H1 (cell line): ENCODE measurements at regions not wholly inside any gene's neighbourhood (a gene's known extent, or its start where the extent isn't known, plus 50 kb on each side); places are given as distances from the start of the nearest gene placed in this dataset.

Experiments used
- CTCF ChIA-PET: fragments of 300-600 bp; sonication (Branson Sonifier 250); formaldehyde crosslinking; loops from one replicate; lab custom pipeline; 2021; ENCODE audit not compliant: partially characterized antibody; lab: Charles Lee
- POLR2A ChIA-PET: fragments of 300-600 bp; sonication (Branson Sonifier 250); formaldehyde crosslinking; loops from one replicate; lab custom pipeline; 2021; ENCODE audit warnings: inconsistent platforms; ENCODE audit not compliant: partially characterized antibody; lab: Charles Lee
- DNase-seq, 2 experiments: peaks; one replicate each; pipeline versions ENCODE4 v3.0.0 to v3.0.0-alpha.2; 2010 to 2022; ENCODE audit warnings: low spot score in 2 of 2, low read depth in 1 of 2, mixed read lengths in 1 of 2
- FAIRE-seq: peaks from 2 replicates; lab custom pipeline; 2011; peaks lifted over from hg19 to GRCh38; lab: Jason Lieb, UNC
- H2AFZ ChIP-seq: 2 replicates; pipeline ENCODE4 v1.8.1; 2012; ENCODE audit warnings: low read length, inconsistent platforms
- H2AK5ac ChIP-seq: 2 replicates; pipeline ENCODE4 v1.6.1; 2013; ENCODE audit warnings: low read depth, low read length
- H2BK120ac ChIP-seq: replicated peaks from 2 replicates; pipeline ENCODE3; 2013; ENCODE audit warnings: low read depth, low read length, inconsistent platforms
- H2BK12ac ChIP-seq: 2 replicates; pipeline ENCODE4 v1.6.1; 2013; ENCODE audit warnings: low read depth, low read length
- H2BK15ac ChIP-seq: 2 replicates; pipeline ENCODE4 v1.6.1; 2013; ENCODE audit warnings: low read length
- H2BK20ac ChIP-seq: 2 replicates; pipeline ENCODE4 v1.6.1; 2013; ENCODE audit warnings: low read length
- H2BK5ac ChIP-seq: 2 replicates; pipeline ENCODE4 v1.6.1; 2013; ENCODE audit warnings: low read depth, low read length
- H3K14ac ChIP-seq: 2 replicates; pipeline ENCODE4 v1.6.1; 2013; ENCODE audit warnings: inconsistent platforms; ENCODE audit not compliant: insufficient read length
- H3K18ac ChIP-seq: 2 replicates; pipeline ENCODE4 v1.6.1; 2013; ENCODE audit warnings: low read length; ENCODE audit errors: extremely low read depth
- H3K23ac ChIP-seq: 2 replicates; pipeline ENCODE4 v1.6.1; 2013; ENCODE audit warnings: inconsistent platforms; ENCODE audit not compliant: insufficient read length
- H3K23me2 ChIP-seq: 2 replicates; pipeline ENCODE4 v1.6.1; 2013; ENCODE audit warnings: low read depth, low read length
- H3K27ac ChIP-seq: 2 replicates; pipeline ENCODE4 v1.6.1; 2011; ENCODE audit warnings: low read depth, low read length, inconsistent platforms
- H3K27me3 ChIP-seq, 4 experiments: replicated peaks in 1 of 4; 1 replicate in 1 of 4; 2 replicates in 3 of 4; pipeline versions ENCODE4 v1.6.1 to v1.8.1; 2011 to 2013; ENCODE audit warnings: low read length in 3 of 4, mild to moderate bottlenecking in 3 of 4, inconsistent platforms in 2 of 4, mixed read lengths in 2 of 4, moderate library complexity in 1 of 4; ENCODE audit not compliant: control insufficient read depth in 3 of 4, insufficient read depth in 3 of 4; ENCODE audit errors: extremely low read depth in 1 of 4
- H3K36me3 ChIP-seq, 4 experiments: 2 replicates each; pipeline versions ENCODE4 v1.6.1 to v1.8.1; 2011 to 2013; ENCODE audit warnings: mild to moderate bottlenecking in 4 of 4, low read length in 3 of 4, moderate library complexity in 2 of 4, control low read depth in 1 of 4, inconsistent platforms in 1 of 4; ENCODE audit not compliant: insufficient read depth in 4 of 4, control insufficient read depth in 2 of 4
- H3K4ac ChIP-seq: replicated peaks from 2 replicates; pipeline ENCODE3; 2013; ENCODE audit warnings: low read length, low read depth, mixed read lengths, inconsistent platforms; ENCODE audit not compliant: insufficient read length
- H3K4me1 ChIP-seq, 4 experiments: replicated peaks in 1 of 4; 1 replicate in 1 of 4; 2 replicates in 3 of 4; pipeline versions ENCODE4 v1.6.1 to v1.8.1; 2011 to 2013; ENCODE audit warnings: low read length in 3 of 4, inconsistent platforms in 2 of 4, mixed read lengths in 1 of 4; ENCODE audit not compliant: insufficient read depth in 4 of 4, control insufficient read depth in 3 of 4
- H3K4me2 ChIP-seq, 2 experiments: 2 replicates each; pipeline versions ENCODE4 v1.6.1 to v1.8.1; 2011 to 2013; ENCODE audit warnings: low read depth in 2 of 2, low read length in 2 of 2, control low read depth in 1 of 2, inconsistent platforms in 1 of 2, mild to moderate bottlenecking in 1 of 2; ENCODE audit not compliant: insufficient read depth in 1 of 2
- H3K4me3 ChIP-seq, 4 experiments: fragments of 200-600, 300-600 bp in 1 of 4; sonication (generic), shearing (Covaris generic), sonication (Bioruptor Twin) in 1 of 4; 2 replicates each; pipeline versions ENCODE4 v1.5.1 to v1.8.1; 2011 to 2016; ENCODE audit warnings: low read length in 4 of 4, low read depth in 3 of 4, control low read depth in 2 of 4, inconsistent platforms in 2 of 4, mild to moderate bottlenecking in 2 of 4, mixed read lengths in 1 of 4, moderate library complexity in 1 of 4; ENCODE audit not compliant: insufficient read depth in 2 of 4; ENCODE audit errors: extremely low read depth in 1 of 4
- H3K56ac ChIP-seq: replicated peaks from 2 replicates; pipeline ENCODE3; 2013; ENCODE audit warnings: low read depth, mild to moderate bottlenecking, mixed read lengths, low read length, inconsistent platforms; ENCODE audit not compliant: insufficient read length
- H3K79me1 ChIP-seq: 2 replicates; pipeline ENCODE4 v1.6.1; 2013; ENCODE audit warnings: low read depth, low read length, control low read depth
- H3K79me2 ChIP-seq, 2 experiments: 2 replicates each; pipeline versions ENCODE4 v1.6.1 to v1.8.1; 2012 to 2013; ENCODE audit warnings: low read length in 2 of 2, mild to moderate bottlenecking in 2 of 2, inconsistent platforms in 1 of 2; ENCODE audit not compliant: insufficient read depth in 2 of 2, control insufficient read depth in 1 of 2
- H3K9ac ChIP-seq, 4 experiments: replicated peaks in 1 of 4; 1 replicate in 1 of 4; 2 replicates in 3 of 4; pipeline versions ENCODE4 v1.6.1 to v1.8.1; 2011 to 2013; ENCODE audit warnings: low read depth in 3 of 4, low read length in 3 of 4, control low read depth in 2 of 4, mild to moderate bottlenecking in 2 of 4, moderate library complexity in 2 of 4, inconsistent platforms in 1 of 4; ENCODE audit errors: extremely low read depth in 1 of 4
- H3K9me3 ChIP-seq, 2 experiments: 2 replicates each; pipeline versions ENCODE4 v1.6.1 to v1.8.1; 2012 to 2013; ENCODE audit warnings: mild to moderate bottlenecking in 2 of 2, moderate library complexity in 2 of 2, control low read depth in 1 of 2, inconsistent platforms in 1 of 2, low read depth in 1 of 2, low read length in 1 of 2, mixed read lengths in 1 of 2; ENCODE audit not compliant: insufficient read depth in 2 of 2
- H4K20me1 ChIP-seq, 2 experiments: replicated peaks in 1 of 2; 2 replicates each; pipeline versions ENCODE3 to v1.8.1; 2011 to 2013; ENCODE audit warnings: inconsistent platforms in 2 of 2, low read length in 2 of 2, mild to moderate bottlenecking in 1 of 2; ENCODE audit not compliant: insufficient read depth in 2 of 2, control insufficient read depth in 1 of 2
- H4K5ac ChIP-seq: 2 replicates; pipeline ENCODE4 v1.6.1; 2013; ENCODE audit warnings: low read length, low read depth, mixed read lengths, inconsistent platforms; ENCODE audit not compliant: insufficient read length
- H4K8ac ChIP-seq: 2 replicates; pipeline ENCODE4 v1.8.0; 2013; ENCODE audit warnings: mild to moderate bottlenecking, moderate library complexity, low read length, inconsistent platforms; ENCODE audit not compliant: insufficient read depth; ENCODE audit errors: extremely low read depth
- H4K91ac ChIP-seq: replicated peaks from 2 replicates; pipeline ENCODE3; 2013; ENCODE audit warnings: low read length, mixed read lengths, inconsistent platforms; ENCODE audit not compliant: insufficient read length
- BACH1 ChIP-seq: IDR thresholded peaks from 2 replicates; pipeline ENCODE4 v1.6.1; 2012; ENCODE audit warnings: low read length, improper control_type of control experiment
- PHF8 ChIP-seq: fragments of 200-600 bp; sonication (generic); conservative IDR thresholded peaks from 2 replicates; pipeline ENCODE4 v1.7.1; 2012; ENCODE audit warnings: low read depth, mild to moderate bottlenecking, inconsistent platforms, low read length, moderate library complexity
- RFX5 ChIP-seq: IDR thresholded peaks from 2 replicates; pipeline ENCODE4 v1.6.1; 2011; ENCODE audit warnings: low read depth, low read length, improper control_type of control experiment, borderline replicate concordance
- SP1 ChIP-seq: IDR thresholded peaks from 2 replicates; pipeline ENCODE4 v1.6.1; 2011; ENCODE audit warnings: low read depth, low read length
- TAF1 ChIP-seq: IDR thresholded peaks from 2 replicates; pipeline ENCODE4 v1.6.1; 2011; ENCODE audit warnings: mild to moderate bottlenecking, low read depth, low read length
- WGBS, 2 experiments: shearing (Covaris generic) in 1 of 2; methylation state at CpG; one replicate each; pipeline versions ENCODE4 v1.1.6 to v1.1.7; 2013 to 2015; ENCODE audit warnings: low lambda C conversion rate in 2 of 2, mixed read lengths in 2 of 2, inconsistent platforms in 1 of 2, low coverage in 1 of 2, missing lambda C conversion rate in 1 of 2; ENCODE audit not compliant: insufficient replicate concordance in 2 of 2, insufficient coverage in 1 of 2, insufficient read length in 1 of 2; ENCODE audit errors: extremely low coverage in 1 of 2, missing lambda C conversion rate in 1 of 2; 5-methylcytosine and 5-hydroxymethylcytosine counted together

DNA sequence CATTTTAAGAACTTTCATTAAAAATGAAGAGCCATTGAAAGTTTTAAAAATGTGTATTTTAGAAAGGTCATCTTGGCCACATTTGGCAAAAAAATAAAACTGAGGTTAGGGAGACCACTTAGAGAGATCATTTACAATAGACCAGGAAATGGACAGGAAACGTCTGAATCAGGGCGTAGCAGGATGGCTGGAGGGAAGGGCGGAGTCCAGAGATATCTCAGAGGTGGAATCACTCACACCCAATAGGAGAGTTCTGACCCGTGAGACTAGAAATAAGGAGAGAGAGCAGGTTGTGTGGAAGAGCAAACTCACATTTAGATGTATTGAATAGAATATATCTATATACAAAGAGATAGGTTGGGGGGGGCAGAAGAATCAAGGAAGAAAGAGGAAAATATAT is 373.4 kb downstream of the METTL4 start:
- Histone ChIP-seq H2BK20ac (no peak overlapping the region), H3K23ac (no peak overlapping the region), H3K9ac (no peak overlapping the region), H3K9me3 (peaks cover 4 to 6% of the 10 kb centered on the region in 2 experiments; a peak in 3 of 4 replicates), H3K23me2 (no peaks in the 10 kb centered on the region), H2BK12ac (no peak overlapping the region), H2BK120ac (no peak overlapping the region), H3K27ac (no peak overlapping the region), H3K4me2 (no peak overlapping the region), H4K8ac (no peak overlapping the region), H3K18ac (no peak overlapping the region), H3K27me3 (no peaks in the 10 kb centered on the region), H2AK5ac (no peak overlapping the region), H3K36me3 (no peaks in the 10 kb centered on the region), H3K56ac (no peak overlapping the region), H3K4me3 (no peak overlapping the region), H2BK5ac (no peak overlapping the region), H3K79me2 (no peaks in the 10 kb centered on the region), H4K20me1 (no peaks in the 10 kb centered on the region), H3K4ac (no peak overlapping the region), H3K14ac (no peak overlapping the region), H3K4me1 (no peaks in the 10 kb centered on the region), H4K91ac (no peak overlapping the region), H2BK15ac (no peak overlapping the region), H4K5ac (no peak overlapping the region), H3K79me1 (no peaks in the 10 kb centered on the region), H2AFZ (no peak overlapping the region)
- TF ChIP-seq SP1: no peak
- TF ChIP-seq RFX5: no peak
- TF ChIP-seq BACH1: no peak
- TF ChIP-seq TAF1: no peak
- TF ChIP-seq PHF8: no peak
- no peak for DNase-seq
- 91% methylated on average over 4 of the region's 4 CpGs; no CpG with 5 or more reads in 1 of the 2 experiments for WGBS, 2 experiments
- CTCF ChIA-PET: no interaction called here
- POLR2A ChIA-PET: no interaction called here
- FAIRE-seq: no peak
